ENCODE measurements at regions not wholly inside any gene's neighbourhood (a gene's known extent, or its start where the extent isn't known, plus 50 kb on each side); places are given as distances from the start of the nearest gene placed in this dataset.

- intact Hi-C loops (cut with micrococcal nuclease), result loop anchor here (5.0 kb wide), 1 partner anchor 953 kb away; no protein-coding TSS in a partner anchor
- Mint-ChIP-seq H3K4me3 (no peak overlapping the region), H3K27me3 (ENCODE audit: insufficient read depth) (no peaks in the 10 kb centered on the region), H3K36me3 (ENCODE audit: low read depth) (no peaks in the 10 kb centered on the region), H3K27ac (no peak overlapping the region), H3K4me1 (ENCODE audit: low read depth) (no peaks in the 10 kb centered on the region), H3K9me3 (no peaks in the 10 kb centered on the region)
- DNase-seq (ENCODE audit: low spot score), result no peak
Observed at GRCh38 chr9:103789686-103790085, 304.4 kb upstream of the SMC2 start.

DNA sequence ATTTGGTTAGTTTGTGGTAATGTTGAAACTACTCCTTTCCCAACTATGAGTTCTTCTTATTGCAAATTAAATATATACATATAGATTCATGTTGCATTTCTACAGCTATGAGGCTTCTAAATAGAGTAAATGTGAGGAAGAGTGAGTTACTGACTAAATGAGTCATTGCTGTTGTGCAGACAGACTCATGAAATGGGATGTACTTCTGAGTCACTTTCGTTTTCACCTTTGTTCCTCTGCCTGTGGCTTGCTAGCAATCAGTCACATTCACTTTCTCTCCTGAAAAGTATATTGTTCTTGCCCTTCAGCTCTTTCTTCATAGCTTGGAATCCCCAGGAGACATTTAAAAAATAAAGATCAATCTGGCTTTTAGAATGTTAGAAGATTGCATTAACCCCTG, 295.5 kb upstream of the SMC2 start:
- no peak for DNase-seq (ENCODE audit: low spot score)
- no peaks in the 10 kb centered on the region for H3K27me3 Mint-ChIP-seq (ENCODE audit: insufficient read depth)
- H3K4me3 Mint-ChIP-seq, result no peak overlapping the region
- intact Hi-C loops (cut with micrococcal nuclease), result loop anchor here (1.0 to 2.0 kb wide), 2 partner anchors 193 to 294 kb away; no protein-coding TSS in a partner anchor
- no peaks in the 10 kb centered on the region for H3K36me3 Mint-ChIP-seq (ENCODE audit: low read depth)
- no peaks in the 10 kb centered on the region for H3K9me3 Mint-ChIP-seq
- peaks cover 6% of the 10 kb centered on the region for H3K4me1 Mint-ChIP-seq (ENCODE audit: low read depth)
- H3K27ac Mint-ChIP-seq, result no peak overlapping the region

GRCh38 chr9:103799959-103800358, 294.1 kb upstream of the SMC2 start:
- Mint-ChIP-seq H3K4me1 (ENCODE audit: low read depth) (peaks cover 6% of the 10 kb centered on the region), H3K9me3 (no peaks in the 10 kb centered on the region), H3K27me3 (ENCODE audit: insufficient read depth) (no peaks in the 10 kb centered on the region), H3K4me3 (no peak overlapping the region), H3K27ac (no peak overlapping the region), H3K36me3 (ENCODE audit: low read depth) (no peaks in the 10 kb centered on the region)
- intact Hi-C loops (cut with micrococcal nuclease), result loop anchor here (2.0 kb wide), 1 partner anchor 293 kb away; no protein-coding TSS in a partner anchor
- DNase-seq (ENCODE audit: low spot score), result no peak

GRCh38 chr9:103802068-103802467, 292.0 kb upstream of the SMC2 start:
- Mint-ChIP-seq H3K9me3 (no peaks in the 10 kb centered on the region), H3K4me1 (ENCODE audit: low read depth) (peaks cover 6% of the 10 kb centered on the region), H3K4me3 (no peak overlapping the region), H3K27ac (no peak overlapping the region), H3K27me3 (ENCODE audit: insufficient read depth) (no peaks in the 10 kb centered on the region), H3K36me3 (ENCODE audit: low read depth) (no peaks in the 10 kb centered on the region)
- no peak for DNase-seq (ENCODE audit: low spot score)
- intact Hi-C loops (cut with micrococcal nuclease), result no loop called here

DNA sequence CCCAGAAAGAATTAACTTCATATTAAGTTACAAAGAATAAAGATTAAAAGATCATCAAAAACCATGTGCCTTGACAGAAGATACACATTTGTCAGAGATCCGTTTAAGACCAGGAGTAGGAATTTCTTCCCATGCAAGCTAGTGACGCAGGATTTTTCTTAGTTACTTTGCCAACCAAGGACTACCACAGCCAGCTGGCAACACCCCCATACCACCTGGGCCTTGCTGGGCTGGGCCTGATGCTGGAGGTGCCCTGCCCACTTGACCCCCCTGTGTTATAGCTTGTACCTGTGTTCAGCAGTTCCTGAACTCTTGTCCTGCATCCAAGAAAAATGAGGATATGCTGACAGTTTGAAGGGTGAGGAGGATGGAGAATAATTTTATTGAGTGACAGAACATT, 290.9 kb upstream of the SMC2 start:
- Mint-ChIP-seq H3K4me1 (ENCODE audit: low read depth) (peaks cover 6% of the 10 kb centered on the region), H3K36me3 (ENCODE audit: low read depth) (no peaks in the 10 kb centered on the region), H3K9me3 (no peaks in the 10 kb centered on the region), H3K4me3 (no peak overlapping the region), H3K27me3 (ENCODE audit: insufficient read depth) (no peaks in the 10 kb centered on the region), H3K27ac (no peak overlapping the region)
- intact Hi-C loops (cut with micrococcal nuclease), result no loop called here
- DNase-seq (ENCODE audit: low spot score), result no peak

DNA sequence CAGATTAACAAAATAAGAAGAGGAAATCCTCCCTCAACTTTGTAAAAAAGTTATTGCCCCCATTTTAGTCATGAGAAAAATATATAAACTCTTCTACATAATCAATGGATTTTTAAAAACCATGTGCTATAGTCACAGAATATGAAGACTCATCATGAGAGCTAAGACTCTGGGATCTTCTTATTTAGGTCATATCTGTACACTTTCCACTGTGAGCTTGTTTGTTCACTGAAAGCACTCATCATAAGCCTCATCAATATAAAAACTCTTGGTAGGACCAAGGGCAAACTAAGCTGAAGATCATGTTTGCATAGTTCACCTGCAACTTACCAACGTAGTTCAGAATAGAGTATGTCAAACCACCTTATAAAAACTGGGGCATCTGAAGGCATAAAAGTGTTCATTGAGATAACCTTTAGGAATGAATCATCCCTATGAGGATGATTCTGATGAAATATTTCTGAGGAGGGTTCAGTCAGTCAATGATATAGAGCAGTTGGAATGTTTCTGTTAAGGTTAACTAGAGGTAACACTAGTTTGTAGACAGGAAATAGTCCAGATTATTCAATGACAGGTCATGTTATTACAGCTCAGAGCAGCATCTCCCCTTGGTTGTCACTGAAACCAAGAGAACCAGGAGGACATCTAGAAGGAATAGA, 289.9 kb upstream of the SMC2 start:
- Mint-ChIP-seq H3K9me3 (no peaks in the 10 kb centered on the region), H3K27me3 (ENCODE audit: insufficient read depth) (no peaks in the 10 kb centered on the region), H3K4me1 (ENCODE audit: low read depth) (no peaks in the 10 kb centered on the region), H3K36me3 (ENCODE audit: low read depth) (no peaks in the 10 kb centered on the region), H3K27ac (no peak overlapping the region), H3K4me3 (no peak overlapping the region)
- no peak for DNase-seq (ENCODE audit: low spot score)
- intact Hi-C loops (cut with micrococcal nuclease), result no loop called here

DNA sequence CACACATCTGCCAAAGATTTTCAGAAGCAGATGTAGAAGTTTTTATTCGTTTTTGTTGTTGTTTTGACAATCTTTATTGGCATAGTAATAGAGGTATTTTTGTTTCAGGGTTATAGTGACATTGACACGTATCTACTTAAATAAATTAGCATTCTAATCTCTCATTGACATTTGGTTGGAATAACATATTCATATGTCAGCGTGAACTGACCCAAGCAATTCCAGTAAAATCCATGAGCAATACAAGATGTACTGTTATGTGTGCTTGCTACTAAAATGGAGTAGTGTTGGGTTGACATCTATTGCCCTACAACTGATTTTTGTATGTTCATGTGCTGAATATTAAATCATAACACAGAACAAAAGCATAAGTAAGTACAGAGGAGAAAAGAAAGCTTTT, 284.4 kb upstream of the SMC2 start:
- H3K9me3 Mint-ChIP-seq, result no peaks in the 10 kb centered on the region
- intact Hi-C loops (cut with micrococcal nuclease), result no loop called here
- H3K4me3 Mint-ChIP-seq, result no peak overlapping the region
- DNase-seq (ENCODE audit: low spot score), result no peak
- H3K36me3 Mint-ChIP-seq (ENCODE audit: low read depth), result no peaks in the 10 kb centered on the region
- H3K27me3 Mint-ChIP-seq (ENCODE audit: insufficient read depth), result no peaks in the 10 kb centered on the region
- no peaks in the 10 kb centered on the region for H3K4me1 Mint-ChIP-seq (ENCODE audit: low read depth)
- no peak overlapping the region for H3K27ac Mint-ChIP-seq

- H3K4me1 Mint-ChIP-seq (ENCODE audit: low read depth), result no peaks in the 10 kb centered on the region
- H3K9me3 Mint-ChIP-seq, result no peaks in the 10 kb centered on the region
- intact Hi-C loops (cut with micrococcal nuclease), result no loop called here
- no peak for DNase-seq (ENCODE audit: low spot score)
- H3K27me3 Mint-ChIP-seq (ENCODE audit: insufficient read depth), result no peaks in the 10 kb centered on the region
- no peak overlapping the region for H3K27ac Mint-ChIP-seq
- H3K4me3 Mint-ChIP-seq, result no peak overlapping the region
- no peaks in the 10 kb centered on the region for H3K36me3 Mint-ChIP-seq (ENCODE audit: low read depth)
Observed at GRCh38 chr9:103811462-103811861, 282.6 kb upstream of the SMC2 start.

DNA sequence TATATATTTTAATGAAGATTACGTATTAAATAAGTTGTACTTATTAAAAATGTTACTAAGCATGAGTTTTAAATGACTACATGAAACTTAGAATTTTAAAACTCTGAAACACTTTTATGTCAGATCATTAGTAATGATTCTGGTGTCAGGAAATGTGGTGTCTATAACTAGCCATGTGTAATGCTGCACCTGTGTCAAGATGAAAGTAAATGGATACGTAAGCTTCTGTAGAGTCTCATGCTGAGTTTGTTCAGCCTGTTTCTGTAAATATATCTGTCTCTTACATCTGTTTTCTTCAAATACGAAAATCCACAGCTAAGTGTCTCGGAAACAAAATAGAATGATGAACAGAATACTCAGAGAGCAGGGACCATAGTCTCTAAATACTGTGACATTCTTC, 278.0 kb upstream of the SMC2 start:
- H3K4me3 Mint-ChIP-seq, result no peak overlapping the region
- H3K9me3 Mint-ChIP-seq, result no peaks in the 10 kb centered on the region
- intact Hi-C loops (cut with micrococcal nuclease), result no loop called here
- no peak for DNase-seq (ENCODE audit: low spot score)
- H3K27me3 Mint-ChIP-seq (ENCODE audit: insufficient read depth), result no peaks in the 10 kb centered on the region
- H3K36me3 Mint-ChIP-seq (ENCODE audit: low read depth), result no peaks in the 10 kb centered on the region
- H3K4me1 Mint-ChIP-seq (ENCODE audit: low read depth), result no peaks in the 10 kb centered on the region
- H3K27ac Mint-ChIP-seq, result no peak overlapping the region

- Mint-ChIP-seq H3K9me3 (no peaks in the 10 kb centered on the region), H3K27me3 (ENCODE audit: insufficient read depth) (no peaks in the 10 kb centered on the region), H3K4me1 (ENCODE audit: low read depth) (no peaks in the 10 kb centered on the region), H3K4me3 (no peak overlapping the region), H3K36me3 (ENCODE audit: low read depth) (no peaks in the 10 kb centered on the region), H3K27ac (no peak overlapping the region)
- intact Hi-C loops (cut with micrococcal nuclease), result no loop called here
- DNase-seq (ENCODE audit: low spot score), result no peak
Observed at GRCh38 chr9:103819936-103820335, 274.2 kb upstream of the SMC2 start.

DNA sequence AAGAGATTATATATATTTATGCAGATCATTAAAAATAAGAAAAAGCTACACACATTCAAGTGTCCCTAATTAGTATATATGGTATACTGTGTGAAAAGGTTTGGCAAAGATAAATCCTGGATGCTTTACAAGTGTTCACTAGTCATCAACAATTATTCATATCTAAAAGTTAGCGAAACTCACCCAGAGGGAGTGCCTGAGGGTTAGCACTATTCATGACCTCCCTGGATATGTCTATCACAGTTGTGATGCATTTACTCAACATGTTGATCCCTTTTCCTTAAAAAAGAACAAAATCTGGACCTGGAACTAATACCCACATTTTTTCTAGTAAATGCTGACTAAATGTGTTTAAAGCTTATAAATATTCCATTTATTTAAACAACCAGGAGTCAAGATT, 273.0 kb upstream of the SMC2 start:
- H3K4me1 Mint-ChIP-seq (ENCODE audit: low read depth), result no peaks in the 10 kb centered on the region
- H3K4me3 Mint-ChIP-seq, result no peak overlapping the region
- intact Hi-C loops (cut with micrococcal nuclease), result no loop called here
- H3K36me3 Mint-ChIP-seq (ENCODE audit: low read depth), result no peaks in the 10 kb centered on the region
- H3K27ac Mint-ChIP-seq, result no peak overlapping the region
- DNase-seq (ENCODE audit: low spot score), result no peak
- H3K9me3 Mint-ChIP-seq, result no peaks in the 10 kb centered on the region
- H3K27me3 Mint-ChIP-seq (ENCODE audit: insufficient read depth), result no peaks in the 10 kb centered on the region

GRCh38 chr9:103837940-103838339, 256.2 kb upstream of the SMC2 start:
- intact Hi-C loops (cut with micrococcal nuclease), result no loop called here

DNA sequence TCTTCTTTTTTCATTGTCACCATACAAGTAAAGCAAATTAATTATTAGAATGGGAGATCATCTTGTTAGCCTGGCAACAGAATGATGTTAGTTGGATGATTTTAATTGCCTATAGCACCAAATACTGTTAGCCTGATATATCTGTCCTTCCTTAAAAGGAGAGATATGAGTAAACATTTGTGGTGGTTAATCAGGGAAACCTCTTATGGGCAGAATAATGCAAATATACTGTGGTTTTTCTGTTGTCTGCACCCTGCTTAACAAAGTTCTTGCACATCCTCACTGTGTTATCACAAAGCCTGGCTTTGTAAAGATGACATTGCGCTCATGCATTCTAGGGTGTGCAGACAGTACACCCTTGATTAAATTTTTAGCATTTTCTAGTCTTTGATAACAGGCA, 254.9 kb upstream of the SMC2 start:
- Mint-ChIP-seq H3K27ac (no peak overlapping the region), H3K27me3 (ENCODE audit: insufficient read depth) (no peaks in the 10 kb centered on the region), H3K4me3 (no peak overlapping the region), H3K4me1 (ENCODE audit: low read depth) (no peaks in the 10 kb centered on the region), H3K36me3 (ENCODE audit: low read depth) (no peaks in the 10 kb centered on the region), H3K9me3 (no peaks in the 10 kb centered on the region)
- intact Hi-C loops (cut with micrococcal nuclease), result no loop called here
- no peak for DNase-seq (ENCODE audit: low spot score)

More at GRCh38 chr9:103837940-103838339, 256.2 kb upstream of the SMC2 start:
- Mint-ChIP-seq H3K36me3 (ENCODE audit: low read depth) (no peaks in the 10 kb centered on the region), H3K4me1 (ENCODE audit: low read depth) (no peaks in the 10 kb centered on the region), H3K27me3 (ENCODE audit: insufficient read depth) (no peaks in the 10 kb centered on the region), H3K9me3 (no peaks in the 10 kb centered on the region), H3K27ac (no peak overlapping the region), H3K4me3 (no peak overlapping the region)
- DNase-seq (ENCODE audit: low spot score), result no peak

DNA sequence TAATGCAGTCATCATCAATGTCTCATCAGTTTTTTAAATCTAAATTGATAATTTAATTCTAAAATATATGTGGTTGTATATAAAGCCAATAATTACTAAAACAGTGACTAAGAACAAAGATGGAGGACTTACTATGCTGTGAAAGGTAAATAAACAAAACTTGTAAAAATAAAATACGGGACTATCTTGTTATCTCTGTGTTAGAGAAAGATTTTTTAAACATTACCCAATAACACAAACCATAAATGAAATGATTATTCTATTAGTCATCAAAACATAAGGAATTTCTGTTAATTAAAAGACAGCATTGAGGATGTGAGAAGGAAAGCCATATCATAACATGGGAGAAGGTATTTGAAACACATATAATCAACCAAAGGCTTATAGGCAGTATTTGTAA, 226.2 kb upstream of the SMC2 start:
- no peaks in the 10 kb centered on the region for H3K36me3 Mint-ChIP-seq (ENCODE audit: low read depth)
- no peaks in the 10 kb centered on the region for H3K9me3 Mint-ChIP-seq
- no peaks in the 10 kb centered on the region for H3K4me1 Mint-ChIP-seq (ENCODE audit: low read depth)
- no peak overlapping the region for H3K4me3 Mint-ChIP-seq
- H3K27me3 Mint-ChIP-seq (ENCODE audit: insufficient read depth), result no peaks in the 10 kb centered on the region
- no peak overlapping the region for H3K27ac Mint-ChIP-seq
- intact Hi-C loops (cut with micrococcal nuclease), result no loop called here
- no peak for DNase-seq (ENCODE audit: low spot score)

All from activated T-helper 1 cell treated with anti-CD3 and anti-CD28 coated beads, Interleukin-12 subunit alpha, Interleukin-12 subunit beta, Interleukin-2, Interleukin-4 antibody, amounts not matched to agents 30 ng/mL and 10 ng/mL and 1 ng/mL, durations not matched to agents 14 hours and 24 hours and 36 hours (primary cell).